ENCODE measurements at regions not wholly inside any gene's neighbourhood (a gene's known extent, or its start where the extent isn't known, plus 50 kb on each side); places are given as distances from the start of the nearest gene placed in this dataset.

DNA sequence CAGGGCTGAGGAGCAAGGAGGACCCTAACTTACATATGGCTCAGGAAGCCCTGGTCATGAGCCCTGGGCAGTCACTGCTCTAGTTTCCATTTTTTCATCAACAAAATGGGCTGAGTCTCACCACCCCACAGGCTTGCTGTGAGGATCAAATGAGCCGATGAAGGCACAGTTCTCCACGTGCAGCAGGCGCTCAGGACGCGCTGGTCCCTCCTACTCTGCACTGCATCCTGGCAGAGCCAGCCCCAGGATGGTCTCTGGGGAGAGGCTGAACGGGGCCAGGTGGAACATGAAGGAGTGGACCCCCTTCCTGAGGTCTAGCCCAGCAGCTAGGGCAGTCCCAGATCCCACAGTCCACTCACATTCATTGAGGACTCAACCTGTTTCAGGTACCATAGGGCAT is 349.3 kb downstream of the PTPRU start:
- H2AFZ ChIP-seq (ENCODE audit: low read depth): no peak overlapping the region
- no peak overlapping the region for H3K9ac ChIP-seq
- H3K27me3 ChIP-seq (ENCODE audit: insufficient read depth, low read depth): peaks cover 10% of the 10 kb centered on the region; the same call in 1 of the 2 replicates
- H3K4me2 ChIP-seq: no peak overlapping the region
- H3K4me1 ChIP-seq (ENCODE audit: low read depth, poor library complexity, severe bottlenecking): no peaks in the 10 kb centered on the region
- H3K4me3 ChIP-seq (IDR thresholded peaks at IDR 0.05; ENCODE audit: insufficient read depth, low read depth, low read length): no peak overlapping the region
- H3K36me3 ChIP-seq (ENCODE audit: insufficient read depth): no peaks in the 10 kb centered on the region
- H4K20me1 ChIP-seq (ENCODE audit: insufficient read depth): no peaks in the 10 kb centered on the region
- H3K79me2 ChIP-seq (ENCODE audit: insufficient read depth, low read depth): no peaks in the 10 kb centered on the region
- no peak overlapping the region for H3K27ac ChIP-seq
- TF ChIP-seq, protein P1, sequence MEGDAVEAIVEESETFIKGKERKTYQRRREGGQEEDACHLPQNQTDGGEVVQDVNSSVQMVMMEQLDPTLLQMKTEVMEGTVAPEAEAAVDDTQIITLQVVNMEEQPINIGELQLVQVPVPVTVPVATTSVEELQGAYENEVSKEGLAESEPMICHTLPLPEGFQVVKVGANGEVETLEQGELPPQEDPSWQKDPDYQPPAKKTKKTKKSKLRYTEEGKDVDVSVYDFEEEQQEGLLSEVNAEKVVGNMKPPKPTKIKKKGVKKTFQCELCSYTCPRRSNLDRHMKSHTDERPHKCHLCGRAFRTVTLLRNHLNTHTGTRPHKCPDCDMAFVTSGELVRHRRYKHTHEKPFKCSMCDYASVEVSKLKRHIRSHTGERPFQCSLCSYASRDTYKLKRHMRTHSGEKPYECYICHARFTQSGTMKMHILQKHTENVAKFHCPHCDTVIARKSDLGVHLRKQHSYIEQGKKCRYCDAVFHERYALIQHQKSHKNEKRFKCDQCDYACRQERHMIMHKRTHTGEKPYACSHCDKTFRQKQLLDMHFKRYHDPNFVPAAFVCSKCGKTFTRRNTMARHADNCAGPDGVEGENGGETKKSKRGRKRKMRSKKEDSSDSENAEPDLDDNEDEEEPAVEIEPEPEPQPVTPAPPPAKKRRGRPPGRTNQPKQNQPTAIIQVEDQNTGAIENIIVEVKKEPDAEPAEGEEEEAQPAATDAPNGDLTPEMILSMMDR (conservative IDR thresholded peaks at IDR 0.05; ENCODE audit: low read depth, low read length): no peak

DNA sequence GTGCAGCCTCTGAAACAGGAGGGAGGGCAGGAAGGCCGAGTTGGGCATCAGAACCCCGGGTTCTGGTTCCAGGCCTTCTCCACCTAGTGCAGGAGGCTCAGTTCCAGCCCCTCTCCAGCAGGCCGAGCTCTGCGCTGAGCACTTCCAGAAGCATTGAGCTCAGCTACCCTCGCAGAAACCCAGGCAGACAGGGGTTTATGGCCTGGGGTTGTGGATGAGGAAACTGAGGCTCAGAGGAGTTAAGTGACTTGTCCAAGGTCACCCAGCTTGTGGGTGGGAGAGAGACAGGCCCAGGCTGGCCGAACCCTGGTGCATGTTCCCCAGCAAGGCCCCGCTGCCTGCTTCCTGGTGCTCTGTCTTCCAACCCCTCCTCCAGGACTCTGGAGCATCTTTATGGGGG is 348.9 kb downstream of the PTPRU start:
- no peaks in the 10 kb centered on the region for H3K4me1 ChIP-seq (ENCODE audit: low read depth, poor library complexity, severe bottlenecking)
- no peaks in the 10 kb centered on the region for H3K36me3 ChIP-seq (ENCODE audit: insufficient read depth)
- TF ChIP-seq, protein P1 (conservative IDR thresholded peaks at IDR 0.05; ENCODE audit: low read depth, low read length): no peak
- no peak overlapping the region for H2AFZ ChIP-seq (ENCODE audit: low read depth)
- no peak overlapping the region for H3K4me3 ChIP-seq (IDR thresholded peaks at IDR 0.05; ENCODE audit: insufficient read depth, low read depth, low read length)
- H3K27me3 ChIP-seq (ENCODE audit: insufficient read depth, low read depth): peaks cover 10% of the 10 kb centered on the region; the same call in 1 of the 2 replicates
- H3K79me2 ChIP-seq (ENCODE audit: insufficient read depth, low read depth): no peaks in the 10 kb centered on the region
- H3K9ac ChIP-seq: no peak overlapping the region
- no peak overlapping the region for H3K27ac ChIP-seq
- H3K4me2 ChIP-seq: no peak overlapping the region
- no peaks in the 10 kb centered on the region for H4K20me1 ChIP-seq (ENCODE audit: insufficient read depth)

DNA sequence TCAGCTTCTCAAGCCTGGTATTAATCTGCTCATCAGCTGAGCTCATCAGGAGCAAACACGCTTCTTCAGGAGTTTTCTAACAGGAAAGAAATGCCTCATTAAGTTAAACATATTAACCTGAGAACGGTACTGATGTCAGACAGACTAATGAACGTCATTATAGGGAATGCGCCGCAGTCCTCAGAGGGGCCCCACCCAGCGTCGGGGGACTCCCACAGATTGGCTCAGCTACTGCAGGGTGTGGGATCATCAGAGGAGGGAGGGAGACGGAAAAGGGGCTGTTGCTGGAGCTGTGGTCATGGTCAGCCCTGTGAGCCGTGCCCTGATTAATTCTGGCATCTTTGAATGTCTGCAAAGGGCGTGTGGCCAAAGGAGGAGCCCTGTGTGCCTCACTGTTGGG is 348.5 kb downstream of the PTPRU start:
- Histone ChIP-seq H3K4me3 (IDR thresholded peaks at IDR 0.05; ENCODE audit: insufficient read depth, low read depth, low read length) (no peak overlapping the region), H3K27ac (no peak overlapping the region), H3K36me3 (ENCODE audit: insufficient read depth) (no peaks in the 10 kb centered on the region), H3K4me1 (ENCODE audit: low read depth, poor library complexity, severe bottlenecking) (no peaks in the 10 kb centered on the region), H3K9ac (no peak overlapping the region), H2AFZ (ENCODE audit: low read depth) (no peak overlapping the region), H3K27me3 (ENCODE audit: insufficient read depth, low read depth) (peaks cover 10% of the 10 kb centered on the region; the same call in 1 of the 2 replicates), H3K4me2 (no peak overlapping the region), H3K79me2 (ENCODE audit: insufficient read depth, low read depth) (no peaks in the 10 kb centered on the region), H4K20me1 (ENCODE audit: insufficient read depth) (no peaks in the 10 kb centered on the region)
- TF ChIP-seq, protein P1 (conservative IDR thresholded peaks at IDR 0.05; ENCODE audit: low read depth, low read length): no peak

DNA sequence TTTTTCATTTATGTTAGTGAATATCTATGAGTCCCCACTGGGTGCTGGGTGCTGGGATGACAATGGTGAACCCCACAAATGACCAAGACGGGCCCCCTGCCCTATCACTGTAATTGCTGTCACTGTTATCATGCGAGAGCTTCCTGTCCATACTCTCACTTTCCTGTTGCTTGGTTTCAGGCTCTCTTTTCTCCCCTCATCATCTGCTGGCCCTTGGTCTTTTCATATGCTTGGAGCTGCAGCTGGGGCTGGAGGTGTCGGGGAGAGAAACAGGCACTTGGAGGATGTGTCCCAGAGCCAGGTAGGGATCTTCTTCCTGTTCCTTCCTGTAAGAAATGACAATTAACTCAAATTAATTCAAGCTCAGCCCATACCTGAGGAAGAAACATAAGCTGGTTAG is 348.0 kb downstream of the PTPRU start:
- Histone ChIP-seq H3K4me2 (no peak overlapping the region), H3K9ac (no peak overlapping the region), H3K27me3 (ENCODE audit: insufficient read depth, low read depth) (peaks cover 10% of the 10 kb centered on the region; the same call in 1 of the 2 replicates), H3K27ac (no peak overlapping the region), H3K36me3 (ENCODE audit: insufficient read depth) (no peaks in the 10 kb centered on the region), H4K20me1 (ENCODE audit: insufficient read depth) (no peaks in the 10 kb centered on the region), H3K4me1 (ENCODE audit: low read depth, poor library complexity, severe bottlenecking) (no peaks in the 10 kb centered on the region), H3K4me3 (IDR thresholded peaks at IDR 0.05; ENCODE audit: insufficient read depth, low read depth, low read length) (no peak overlapping the region), H3K79me2 (ENCODE audit: insufficient read depth, low read depth) (no peaks in the 10 kb centered on the region), H2AFZ (ENCODE audit: low read depth) (no peak overlapping the region)
- TF ChIP-seq, protein P1 (conservative IDR thresholded peaks at IDR 0.05; ENCODE audit: low read depth, low read length): no peak

Data from KMS-11 (cell line).